Stimulated activated CD4-positive, alpha-beta T cell treated with anti-CD3 and anti-CD28 coated beads, TNF-alpha, amount 100 ng/mL, for 24 hours (primary cell): ENCODE measurements at regions not wholly inside any gene's neighbourhood (a gene's known extent, or its start where the extent isn't known, plus 50 kb on each side); places are given as distances from the start of the nearest gene placed in this dataset.
A peak's percentile ranks its signal among the peaks of the same experiment; 100 is the strongest.

Experiments
- DNase-seq, 3 experiments: peaks; one replicate each; pipeline ENCODE4 v3.0.0-alpha.2; 2020; ENCODE audit warnings: low read depth in 3 of 3

GRCh38 chr1:60987904-60988303 lies 94.5 kb upstream of the NFIA start:
- no peak for DNase-seq

DNA sequence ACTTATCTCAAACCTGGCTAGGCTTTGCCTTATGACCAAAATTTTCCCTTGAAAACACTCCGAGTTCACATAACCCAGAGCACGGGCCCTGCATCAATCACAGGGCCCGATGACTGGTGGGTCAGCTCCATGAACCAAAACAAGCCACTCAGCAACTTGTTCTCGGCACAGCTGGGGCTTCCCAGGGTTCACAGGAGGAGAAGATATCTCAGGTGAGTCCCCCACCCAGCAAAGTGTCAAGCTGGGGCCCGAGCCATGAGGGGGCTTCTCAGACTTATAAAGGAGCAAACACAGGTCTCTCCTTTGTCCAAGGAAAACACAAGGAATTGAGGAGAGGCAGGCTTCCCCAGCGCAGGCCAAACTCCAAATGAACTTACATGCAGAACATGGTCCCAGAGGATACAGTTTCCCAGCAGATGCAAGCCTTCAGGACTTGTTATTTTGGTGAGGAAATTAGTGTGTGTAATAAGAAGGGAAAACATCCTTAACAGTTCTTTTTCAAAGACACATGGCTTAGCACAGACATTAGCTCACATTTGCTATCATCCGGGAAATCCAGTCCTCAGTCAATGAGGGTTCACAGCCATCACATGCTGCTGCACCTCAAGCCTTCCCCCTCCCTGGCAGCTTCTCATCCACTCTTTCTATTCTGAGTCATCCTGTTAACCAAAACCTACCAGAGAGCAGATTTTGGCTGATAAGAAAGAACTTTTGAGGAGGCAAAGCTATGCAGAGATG lies 98.1 kb upstream of the NFIA start:
- no peak for DNase-seq

DNA sequence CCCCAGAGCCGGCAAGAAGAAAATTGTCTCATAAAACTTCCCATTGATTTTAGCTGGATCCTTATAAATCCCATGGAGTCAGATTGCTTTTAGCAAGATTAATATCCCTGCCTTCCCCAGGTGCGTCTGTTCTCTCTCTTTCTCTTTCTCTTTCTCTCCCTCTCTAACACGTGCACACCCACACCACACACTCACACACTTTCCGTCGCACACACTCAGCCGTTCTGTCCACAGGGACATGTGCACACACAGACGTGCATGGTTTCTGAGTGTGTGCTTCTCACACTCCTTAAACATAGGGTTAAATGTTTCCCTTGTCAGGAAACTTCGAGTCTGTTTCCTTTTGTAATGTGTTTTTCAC lies 98.7 kb upstream of the NFIA start:
- no peak for DNase-seq

GRCh38 chr1:60982539-60982938 lies 99.8 kb upstream of the NFIA start:
- no peak for DNase-seq

- DNase-seq: no peak
Observed at GRCh38 chr1:60981357-60981756, 101.0 kb upstream of the NFIA start.

GRCh38 chr1:60978421-60979357 lies 103.7 kb upstream of the NFIA start:
- DNase-seq: peak in 1 of 3 experiments; percentile 16

DNA sequence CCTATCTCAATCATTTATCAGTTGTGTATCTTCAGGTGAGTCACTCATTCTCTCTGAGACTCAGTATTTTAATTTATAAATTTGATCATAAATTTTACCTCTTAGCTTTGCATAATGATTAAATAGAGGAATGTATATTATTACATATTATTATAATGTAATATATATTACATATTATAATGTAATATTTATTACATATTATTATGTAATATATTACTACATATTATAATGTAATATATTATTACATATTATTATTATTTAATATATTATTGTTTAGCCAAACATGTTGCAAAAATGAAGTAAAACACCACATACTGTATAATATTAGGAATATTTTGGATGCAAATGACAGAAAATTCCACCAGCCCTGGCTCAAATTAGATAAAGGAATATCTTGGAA lies 104.7 kb upstream of the NFIA start:
- no peak for DNase-seq

DNA sequence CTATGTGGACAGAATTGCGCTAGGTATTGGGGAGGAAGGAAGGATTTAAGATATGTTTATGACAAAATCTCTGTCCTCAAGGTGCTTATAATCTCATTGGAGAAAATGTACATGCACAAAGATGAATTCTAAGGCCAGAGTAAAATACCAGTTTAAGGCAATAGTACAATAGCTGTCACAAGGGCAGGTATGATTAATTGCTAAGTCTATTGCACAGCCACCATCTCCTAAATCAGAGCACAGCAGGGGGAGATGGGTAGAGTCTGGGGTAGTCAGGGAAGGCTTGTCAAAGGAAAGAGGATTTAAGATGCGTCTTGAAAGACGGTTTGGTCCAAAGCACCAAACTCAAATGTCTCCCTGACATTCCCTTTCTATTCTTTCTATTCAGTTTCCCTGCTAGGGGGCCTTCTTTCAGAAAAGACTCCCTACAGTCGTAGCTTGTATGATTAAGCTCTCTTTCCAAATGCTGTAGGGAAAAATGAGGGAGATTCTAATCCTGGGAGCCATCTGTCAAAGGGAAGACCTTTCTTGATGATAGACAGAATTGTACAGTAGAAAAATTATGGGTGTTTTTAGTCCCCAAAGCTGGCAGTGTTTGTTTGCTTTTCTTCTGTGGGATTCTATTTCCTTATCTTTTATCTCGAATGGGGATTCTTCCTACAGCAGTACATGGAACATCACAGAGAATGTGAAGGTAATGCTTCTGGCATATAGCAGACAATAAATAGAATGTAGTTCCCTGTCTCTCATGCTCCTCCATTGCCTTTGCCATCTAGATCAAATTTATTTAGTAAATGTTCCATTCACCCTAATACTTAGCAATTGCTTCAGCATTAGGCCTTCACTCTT lies 107.6 kb upstream of the NFIA start:
- DNase-seq: no peak

DNA sequence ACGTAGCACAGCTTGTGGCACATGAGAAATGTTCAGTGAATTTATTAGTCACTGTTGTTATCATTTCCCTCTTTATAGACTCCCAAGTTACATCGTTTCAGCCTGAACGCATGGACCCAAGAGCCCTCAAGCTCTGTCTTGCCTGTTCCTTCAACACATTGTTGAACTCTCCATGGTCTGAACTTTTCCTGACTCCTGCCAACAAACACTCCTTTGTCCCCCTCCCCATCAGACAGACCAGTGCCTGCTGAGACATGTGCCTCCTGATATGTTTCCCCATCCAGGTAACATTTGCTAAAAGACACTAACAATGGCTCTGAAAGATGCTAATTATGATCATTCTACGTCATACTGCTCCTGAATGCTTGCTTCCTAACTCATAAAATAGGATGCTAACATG lies 108.7 kb upstream of the NFIA start:
- DNase-seq: no peak

- DNase-seq: no peak
Observed at GRCh38 chr1:60972841-60973364, 109.5 kb upstream of the NFIA start.

- no peak for DNase-seq
Observed at GRCh38 chr1:60971330-60971729, 111.0 kb upstream of the NFIA start.

DNA sequence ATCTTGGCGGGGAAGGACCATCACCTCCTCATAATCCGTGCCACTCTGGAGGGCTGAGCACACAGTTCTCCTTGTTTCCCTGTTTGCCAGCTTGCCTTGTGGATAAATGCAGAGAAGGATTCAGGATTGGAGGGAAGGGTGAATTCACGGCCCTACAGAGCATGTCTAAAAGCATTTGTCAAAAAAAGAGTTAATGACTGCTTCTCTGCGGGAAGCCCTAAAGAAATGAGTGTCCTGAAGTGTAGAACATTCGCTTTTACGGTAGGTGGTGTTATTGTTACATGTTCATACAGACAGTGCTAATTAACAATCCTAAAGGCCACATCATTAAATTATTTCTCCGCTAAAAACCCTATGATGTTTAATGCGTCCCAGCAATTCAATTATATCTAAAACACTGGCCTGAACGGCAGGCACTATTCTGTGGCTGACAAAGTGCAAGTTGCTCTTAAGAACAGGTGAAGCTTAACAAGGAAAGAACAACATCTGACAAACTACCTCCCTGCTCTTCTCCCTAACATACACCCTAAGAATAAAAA lies 112.3 kb upstream of the NFIA start:
- no peak for DNase-seq

GRCh38 chr1:60965280-60965854 lies 117.0 kb upstream of the NFIA start:
- no peak for DNase-seq

DNA sequence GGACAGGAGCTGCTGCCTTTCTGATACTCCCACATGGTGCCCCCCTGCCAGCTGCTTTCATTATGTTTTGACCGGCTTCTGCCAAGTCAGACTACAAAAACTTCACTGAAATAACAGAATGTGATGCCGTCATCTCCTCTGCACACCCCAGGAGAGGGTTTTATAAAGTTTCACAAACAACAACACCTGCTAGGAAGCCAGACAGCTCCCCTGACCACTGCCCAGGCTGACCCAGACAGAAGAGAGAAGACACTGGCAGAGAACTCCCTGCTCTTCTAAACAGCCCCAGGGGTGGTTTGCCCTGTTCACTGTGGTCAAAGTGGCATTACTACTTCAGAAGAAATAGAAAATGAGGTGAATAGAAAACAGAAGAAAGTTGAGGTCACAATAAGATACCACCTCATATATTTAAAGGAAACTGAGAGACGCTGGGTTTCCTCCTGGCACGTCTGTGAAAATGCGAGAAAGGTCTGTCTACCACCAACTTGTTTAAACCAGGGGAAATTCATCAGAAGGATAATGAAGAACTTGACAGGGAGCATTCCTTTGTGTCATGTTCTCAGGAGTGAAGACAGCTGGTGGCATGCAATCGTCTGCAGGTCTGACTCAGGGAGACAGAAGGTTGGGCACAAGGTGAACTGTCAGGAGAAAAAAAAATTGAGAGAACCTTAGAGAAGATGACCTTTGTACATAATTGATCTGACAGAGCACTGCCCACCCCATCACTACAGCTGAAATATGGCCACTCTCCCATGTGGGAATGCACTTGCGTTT lies 119.0 kb upstream of the NFIA start:
- no peak for DNase-seq

DNA sequence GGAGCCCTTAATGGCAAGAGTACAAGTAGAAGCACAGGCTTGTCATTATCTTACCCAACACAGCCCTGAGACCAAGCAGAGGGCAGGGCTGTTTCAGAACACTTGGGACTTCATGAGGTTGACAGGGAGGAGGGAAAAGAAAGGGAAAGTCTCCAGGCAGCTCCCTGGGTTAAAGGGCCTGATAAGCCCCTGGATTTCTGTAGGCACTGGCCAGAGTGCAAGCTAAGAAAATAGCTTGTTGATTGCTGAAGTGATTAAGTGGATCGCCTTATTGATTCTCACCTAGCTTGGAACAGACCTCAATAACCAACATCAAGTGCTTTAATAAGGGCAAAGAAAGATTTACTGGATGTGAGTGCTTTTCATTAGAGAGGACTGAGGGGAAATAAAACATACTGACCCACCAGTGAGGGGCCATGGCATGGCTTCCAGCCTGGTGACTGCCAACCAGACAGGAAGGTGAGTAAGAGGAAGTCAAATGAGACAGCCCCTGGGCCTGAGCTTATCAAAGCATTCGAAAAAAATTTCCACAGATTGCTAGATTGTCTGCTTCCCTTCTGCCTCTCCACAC lies 121.4 kb upstream of the NFIA start:
- DNase-seq: no peak

- no peak for DNase-seq
Observed at GRCh38 chr1:60959701-60960100, 122.7 kb upstream of the NFIA start.

GRCh38 chr1:60958001-60958400 lies 124.4 kb upstream of the NFIA start:
- no peak for DNase-seq

DNA sequence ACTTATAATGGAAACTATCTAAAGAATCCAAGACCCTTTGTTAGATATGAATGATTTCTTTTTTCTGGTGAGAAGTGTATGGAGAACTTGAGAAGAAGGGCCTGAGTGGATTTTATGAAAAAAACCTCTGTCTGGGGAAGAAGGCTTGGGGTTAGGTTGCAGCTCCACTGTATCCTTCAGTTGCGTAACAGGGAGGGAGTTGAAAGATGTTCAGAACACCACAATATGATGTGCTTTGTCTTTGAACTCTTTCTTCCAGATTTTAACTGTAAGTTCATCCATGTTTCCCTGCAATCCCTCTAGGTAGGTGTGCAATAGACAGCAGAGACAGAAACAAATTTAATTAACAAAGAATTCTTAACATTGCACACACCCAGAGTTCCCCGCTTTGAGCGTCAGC lies 125.8 kb upstream of the NFIA start:
- no peak for DNase-seq

- DNase-seq: no peak
Observed at GRCh38 chr1:60952612-60953111, 129.7 kb upstream of the NFIA start.
